GM21528 (cell line): ENCODE measurements at regions not wholly inside any gene's neighbourhood (a gene's known extent, or its start where the extent isn't known, plus 50 kb on each side); places are given as distances from the start of the nearest gene placed in this dataset.

ENCODE experiments used
- ATAC-seq: cut with Tn5 transposase; IDR thresholded peaks from one replicate; pipeline ENCODE4 v1.9.1; 2021; ENCODE audit warnings: mild to moderate bottlenecking, moderate library complexity; ENCODE audit not compliant: unreplicated experiment, low FRiP score

GRCh38 chr4:57640391-57641100, 530.4 kb upstream of the IGFBP7 start:
- ATAC-seq: no peak

DNA sequence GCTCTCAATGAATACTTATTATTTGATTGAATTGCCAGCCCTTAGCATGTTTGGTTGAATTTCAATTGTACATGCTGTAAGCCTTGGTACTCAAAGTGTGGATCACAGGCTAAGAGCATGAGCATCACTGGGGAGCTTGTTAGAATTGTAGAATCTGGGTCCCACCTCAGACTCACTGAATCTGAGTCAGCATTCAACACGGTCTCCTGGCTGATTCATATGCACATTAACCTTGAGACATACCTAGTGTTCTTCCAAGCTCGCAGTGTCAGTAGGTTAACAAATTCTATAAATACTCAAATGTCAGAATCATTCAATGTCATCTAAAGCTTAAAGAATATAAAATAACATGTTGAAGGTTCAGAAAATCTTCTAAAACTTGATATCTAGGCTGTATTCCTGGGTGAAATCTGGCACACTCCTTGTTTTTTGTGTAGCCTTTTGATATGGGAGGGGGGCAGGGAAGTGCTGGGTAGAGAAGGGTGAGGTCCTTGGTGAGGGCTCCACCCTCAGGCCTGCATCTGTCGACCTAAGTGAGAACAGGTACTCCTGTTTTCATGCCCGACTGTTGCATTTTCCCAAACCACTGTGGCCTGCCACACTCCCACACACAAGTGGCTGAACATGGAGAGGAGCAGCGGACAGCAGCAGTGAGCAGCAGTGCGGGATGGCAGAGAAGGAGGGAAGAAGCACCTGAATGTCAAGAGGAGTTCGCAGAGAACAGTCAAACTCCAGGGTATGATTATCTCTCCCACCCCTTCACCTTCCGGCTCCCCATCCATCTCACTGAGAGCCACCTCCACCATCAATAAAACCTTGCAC, 529.6 kb upstream of the IGFBP7 start:
- ATAC-seq: no peak

DNA sequence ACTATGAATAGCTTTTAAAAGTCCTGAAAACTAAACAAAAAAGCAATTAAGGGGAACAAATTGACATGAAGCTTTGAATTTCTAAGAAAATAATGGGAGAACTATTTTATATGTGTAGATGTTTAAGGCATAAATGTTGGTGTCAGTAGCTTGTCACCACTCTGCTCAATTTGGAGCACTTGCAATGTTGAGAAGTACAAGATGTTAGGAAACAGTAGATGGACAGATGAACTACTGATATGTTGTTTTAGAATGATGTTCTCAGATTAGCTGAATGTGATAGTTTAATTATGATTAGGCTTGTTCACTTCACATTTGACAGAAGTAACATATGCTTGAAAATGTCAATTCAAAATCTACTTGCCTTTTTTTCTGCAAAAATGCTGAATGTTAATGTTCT, 525.7 kb upstream of the IGFBP7 start:
- ATAC-seq: no peak

- no peak for ATAC-seq
Measured at GRCh38 chr4:57633212-57633859, 523.2 kb upstream of the IGFBP7 start.

GRCh38 chr4:57632564-57632963, 522.4 kb upstream of the IGFBP7 start:
- no peak for ATAC-seq

DNA sequence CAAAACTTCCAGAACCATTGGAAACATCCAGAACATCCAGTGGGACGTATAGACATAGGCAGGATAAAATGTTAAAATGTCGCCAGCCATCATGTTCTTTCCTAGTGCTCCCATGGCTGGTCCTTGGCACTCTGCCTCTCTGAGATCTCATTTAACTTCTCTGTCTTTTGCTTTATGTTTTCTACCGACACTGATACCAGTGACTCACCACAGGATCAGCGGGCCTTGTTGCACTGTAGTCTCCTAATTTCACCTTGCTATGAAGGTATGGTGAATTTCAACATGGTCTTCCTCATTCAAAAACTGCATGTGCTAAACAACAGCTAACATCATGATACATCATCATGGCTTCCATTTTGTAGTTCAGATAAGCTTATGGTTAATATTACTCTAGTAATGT, 521.0 kb upstream of the IGFBP7 start:
- ATAC-seq: no peak

- ATAC-seq: no peak
Measured at GRCh38 chr4:57628004-57628403, 517.8 kb upstream of the IGFBP7 start.

- ATAC-seq: no peak
Measured at GRCh38 chr4:57614257-57614932, 504.2 kb upstream of the IGFBP7 start.

GRCh38 chr4:57612279-57612678, 502.1 kb upstream of the IGFBP7 start:
- ATAC-seq: no peak

GRCh38 chr4:57607566-57608180, 497.5 kb upstream of the IGFBP7 start:
- no peak for ATAC-seq

DNA sequence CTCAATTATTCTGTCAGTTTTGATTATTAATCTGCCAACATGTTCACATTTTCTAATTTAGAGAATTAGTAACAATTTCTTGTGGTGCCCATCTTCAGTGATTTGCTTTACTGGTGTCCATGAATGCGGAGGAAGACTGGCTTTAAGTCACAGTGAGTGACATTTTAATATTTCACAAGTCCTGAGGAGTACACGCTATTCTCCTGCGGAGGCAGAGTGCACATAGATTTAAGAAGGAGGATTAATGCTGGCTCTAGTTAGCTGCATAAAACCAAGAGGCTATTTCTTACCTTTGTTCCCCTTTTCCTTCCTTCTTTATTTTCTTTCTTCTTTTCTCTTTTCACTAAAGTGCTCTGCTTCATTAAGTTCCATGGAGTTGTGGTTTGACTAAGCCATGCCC, 495.2 kb upstream of the IGFBP7 start:
- ATAC-seq: no peak

DNA sequence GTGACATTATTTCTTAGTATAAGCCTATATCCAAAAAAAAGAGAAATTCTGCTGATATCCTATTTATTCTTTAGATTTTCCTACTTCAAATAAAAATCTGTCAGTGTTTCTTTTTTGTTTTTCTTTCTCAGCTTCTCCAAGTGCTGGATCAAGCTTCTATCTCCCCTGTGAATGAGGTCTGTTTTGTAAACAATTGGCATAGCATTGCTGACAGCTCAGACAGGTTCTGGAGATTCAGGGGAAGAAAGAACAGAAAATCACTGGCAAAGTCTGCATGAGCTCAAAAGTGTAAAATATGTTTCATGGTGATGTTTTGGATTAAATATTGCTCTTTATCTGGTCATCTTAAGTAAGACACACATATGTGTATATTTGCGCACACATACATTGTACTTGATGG, 492.0 kb upstream of the IGFBP7 start:
- no peak for ATAC-seq

GRCh38 chr4:57591073-57591472, 480.9 kb upstream of the IGFBP7 start:
- ATAC-seq: no peak

- ATAC-seq: no peak
Measured at GRCh38 chr4:57588557-57588956, 478.4 kb upstream of the IGFBP7 start.

DNA sequence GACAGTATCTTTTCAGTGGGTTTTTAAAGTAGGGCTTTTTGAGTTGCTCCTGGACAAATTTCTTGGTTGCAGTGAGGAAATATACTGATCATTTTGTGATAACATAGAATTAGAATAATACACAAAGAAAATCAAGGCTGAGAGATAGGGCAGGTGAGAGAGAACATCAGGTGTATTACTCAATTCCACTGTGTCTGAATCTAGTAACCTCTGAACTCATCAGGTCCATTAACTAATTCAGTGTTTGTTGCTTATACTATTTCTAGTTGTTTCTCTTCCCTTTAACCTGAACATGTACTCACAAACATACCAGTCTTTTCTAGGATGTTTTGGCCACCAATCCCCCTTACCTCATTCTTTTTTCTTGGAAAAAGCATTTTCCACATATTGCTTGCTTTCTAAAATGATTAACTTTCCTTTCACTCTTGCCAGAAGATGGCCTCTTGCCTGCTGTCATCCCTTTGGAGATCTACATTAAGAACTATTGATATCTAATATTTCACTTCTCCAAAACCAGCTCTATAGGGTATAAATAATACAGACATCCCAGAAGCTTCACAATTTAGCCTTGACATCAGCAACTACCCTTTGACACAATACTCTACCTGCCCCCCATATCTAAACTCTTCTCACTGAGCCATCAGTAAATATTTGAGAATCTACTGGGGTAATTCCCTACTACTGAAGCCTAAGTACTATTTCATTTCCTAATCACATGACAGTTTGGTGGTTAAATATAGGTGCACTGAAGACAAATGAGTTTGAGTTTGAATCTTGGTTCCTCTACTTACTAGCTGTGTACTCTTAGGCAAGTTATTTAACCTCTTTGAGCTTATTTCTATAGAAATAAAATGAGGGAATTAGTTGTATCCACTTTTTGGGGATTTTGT, 470.8 kb upstream of the IGFBP7 start:
- ATAC-seq: no peak

DNA sequence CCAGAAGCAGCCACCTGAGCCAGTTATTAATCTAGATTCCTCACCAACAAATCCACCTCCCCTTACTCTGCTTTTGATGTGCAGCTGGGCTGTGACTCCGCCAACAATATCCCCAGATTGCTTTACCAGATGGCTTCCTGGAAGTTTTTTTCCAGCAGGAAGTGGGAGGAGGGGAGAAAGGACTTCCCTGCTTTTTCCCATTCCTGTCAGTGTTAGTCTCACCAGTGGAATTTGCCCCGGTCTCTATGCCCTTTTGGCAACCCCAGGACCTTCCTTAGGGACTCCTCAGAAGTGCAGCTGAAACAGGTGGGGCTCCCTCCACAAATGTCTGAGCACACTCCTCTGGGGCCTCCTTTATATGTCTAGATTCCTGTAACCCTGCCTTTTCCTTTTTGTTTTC, 465.2 kb upstream of the IGFBP7 start:
- no peak for ATAC-seq

GRCh38 chr4:57554556-57555092, 444.4 kb upstream of the IGFBP7 start:
- ATAC-seq: no peak

- no peak for ATAC-seq
Measured at GRCh38 chr4:57553728-57554127, 443.5 kb upstream of the IGFBP7 start.

GRCh38 chr4:57550198-57550597, 440.0 kb upstream of the IGFBP7 start:
- no peak for ATAC-seq
